Tongue (tissue), 1 donor: ENCODE measurements at regions not wholly inside any gene's neighbourhood (a gene's known extent, or its start where the extent isn't known, plus 50 kb on each side); places are given as distances from the start of the nearest gene placed in this dataset.
"Not testable (repeated sequence)": the region's sequence is repeated elsewhere in the genome, so short reads cannot be mapped to it uniquely, and the experiment has no call there.

Experiments
- DNase-seq: peaks from one replicate; pipeline ENCODE4 v3.0.0-alpha.2; 2015

DNA sequence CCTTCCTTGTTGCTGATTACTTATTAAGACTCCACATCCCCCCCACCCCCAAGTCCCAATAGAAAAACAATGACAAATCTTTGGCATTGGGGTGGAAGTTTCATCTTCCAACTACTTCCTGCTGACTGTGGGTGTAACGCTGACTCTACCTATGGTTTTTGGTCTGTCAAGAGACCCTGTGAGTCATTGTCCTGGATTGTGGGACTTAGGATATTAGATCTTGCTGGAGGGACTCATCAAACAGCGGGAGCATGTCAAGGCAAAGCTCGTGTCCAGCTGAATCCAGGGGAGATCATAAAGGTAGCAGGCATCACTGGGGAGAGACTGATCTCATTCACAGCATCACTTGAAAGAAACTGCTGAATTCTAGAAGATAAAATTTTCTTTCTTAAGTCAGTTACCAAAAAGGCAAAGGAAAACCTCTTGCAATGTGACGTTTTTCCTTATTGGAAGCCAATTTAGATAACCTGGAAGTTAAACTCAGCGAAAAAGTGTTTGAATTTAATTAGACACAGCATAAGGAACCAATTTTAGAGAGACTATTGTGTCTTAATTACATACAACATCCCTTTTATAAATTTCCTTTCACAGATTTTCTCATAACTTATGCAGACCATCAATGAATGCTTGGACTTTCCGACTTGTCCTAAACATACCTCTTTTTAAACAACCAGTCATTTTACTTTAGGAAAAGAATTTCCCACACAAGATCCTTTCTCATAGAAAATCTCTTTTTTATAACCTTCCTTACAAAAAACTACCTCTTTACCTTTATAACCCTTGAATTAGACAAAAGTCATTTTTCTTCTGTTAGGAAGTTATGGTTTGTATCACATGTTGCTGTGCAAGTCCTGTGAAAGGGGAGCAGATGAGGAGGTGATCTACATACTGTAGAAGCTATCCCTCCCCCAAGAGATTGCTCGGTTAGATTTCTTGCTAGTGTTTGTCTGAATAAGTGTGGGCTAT lies 94.6 kb upstream of the SCAF11 start:
- no peak for DNase-seq

DNA sequence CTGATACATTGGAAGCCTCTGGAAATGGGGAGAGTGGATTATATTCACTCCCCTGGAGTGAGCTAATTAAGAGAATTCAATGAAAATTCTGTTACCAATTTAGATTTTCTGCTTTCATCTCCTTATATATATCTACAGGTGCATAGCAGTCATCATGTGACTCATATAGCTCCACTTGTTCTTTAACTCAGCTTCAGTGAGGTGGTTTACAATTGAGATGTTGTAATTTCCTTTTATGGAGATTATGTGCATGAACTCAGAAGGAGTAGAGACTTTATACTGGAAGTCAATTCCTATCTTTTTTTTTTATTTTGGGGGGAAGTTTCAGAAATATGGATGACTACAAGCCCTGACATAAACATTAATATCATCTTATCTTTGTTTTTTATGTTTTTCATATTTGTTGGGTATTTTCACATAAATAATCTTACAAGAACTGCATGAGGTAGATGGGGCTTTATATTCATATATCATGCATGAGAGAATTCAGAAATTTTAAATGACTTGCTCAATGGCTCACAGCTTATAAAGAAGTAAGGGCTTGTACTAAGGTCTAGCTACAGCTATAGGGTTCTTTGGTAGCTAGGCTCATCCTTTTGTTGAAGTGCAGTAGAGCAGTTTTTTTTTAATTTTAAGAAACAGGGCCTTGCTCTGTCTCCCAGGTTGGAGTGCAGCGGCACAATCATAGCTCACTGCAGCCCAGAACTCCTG lies 92.3 kb upstream of the SCAF11 start:
- DNase-seq: no peak

DNA sequence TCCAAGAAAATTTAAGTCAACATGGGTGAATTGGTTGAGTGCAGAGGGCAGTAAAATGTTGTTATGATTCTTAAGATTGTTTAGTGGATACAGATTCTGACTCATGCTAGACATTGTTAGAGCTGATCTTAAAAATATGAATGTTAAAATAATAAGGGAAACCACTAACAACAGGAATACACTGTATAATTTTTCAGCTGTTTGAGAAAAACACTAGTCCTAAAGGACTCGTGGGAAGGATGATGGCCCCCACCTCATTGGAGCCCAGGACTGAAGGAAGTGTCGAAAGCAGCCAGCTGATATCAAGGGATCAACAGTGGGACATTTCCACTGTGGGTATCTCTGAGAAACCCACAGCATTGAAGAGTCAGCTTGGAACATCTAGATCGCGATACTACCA lies 82.9 kb upstream of the SCAF11 start:
- DNase-seq: no peak

DNA sequence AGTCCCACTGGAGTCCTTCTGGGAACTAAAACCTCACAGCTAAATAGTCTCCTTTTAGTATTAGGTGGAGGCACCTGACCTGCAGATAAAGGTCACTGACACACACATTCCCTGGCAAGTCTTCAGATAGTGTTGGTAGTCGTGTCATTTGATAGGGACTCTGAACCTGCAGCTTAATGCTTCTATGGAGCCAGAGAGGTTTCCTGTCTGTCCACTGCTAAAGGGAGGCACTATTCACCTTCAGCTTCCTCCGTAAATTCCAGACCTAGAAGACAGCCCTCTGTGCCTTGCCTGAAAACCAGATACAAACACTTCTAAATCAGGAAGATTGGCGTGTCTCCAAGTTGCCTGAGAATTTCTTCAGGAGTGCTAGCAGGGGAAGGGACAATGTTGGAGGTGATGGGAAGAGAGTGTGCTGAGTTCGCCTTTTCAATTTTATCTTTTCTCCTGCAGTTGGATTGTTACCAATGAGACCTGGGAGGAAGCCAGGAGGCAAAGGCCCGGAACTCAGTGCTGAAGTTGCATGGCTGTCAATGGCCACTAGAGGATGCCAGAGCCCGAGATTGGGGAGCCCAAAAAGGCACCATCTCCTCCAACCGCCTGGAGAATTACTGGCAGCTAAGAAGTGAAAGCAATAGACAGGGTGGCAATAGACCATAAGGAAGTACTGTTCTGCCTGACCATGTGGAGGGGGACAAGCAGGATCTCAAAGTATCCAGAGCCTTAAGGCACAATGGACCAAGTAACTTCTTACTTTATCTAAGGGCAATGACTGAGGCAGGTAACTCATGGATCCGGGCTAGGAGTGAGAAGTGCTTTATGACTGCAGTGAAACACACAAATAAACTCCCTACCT lies 81.6 kb upstream of the SCAF11 start:
- DNase-seq: peak; percentile 71

DNA sequence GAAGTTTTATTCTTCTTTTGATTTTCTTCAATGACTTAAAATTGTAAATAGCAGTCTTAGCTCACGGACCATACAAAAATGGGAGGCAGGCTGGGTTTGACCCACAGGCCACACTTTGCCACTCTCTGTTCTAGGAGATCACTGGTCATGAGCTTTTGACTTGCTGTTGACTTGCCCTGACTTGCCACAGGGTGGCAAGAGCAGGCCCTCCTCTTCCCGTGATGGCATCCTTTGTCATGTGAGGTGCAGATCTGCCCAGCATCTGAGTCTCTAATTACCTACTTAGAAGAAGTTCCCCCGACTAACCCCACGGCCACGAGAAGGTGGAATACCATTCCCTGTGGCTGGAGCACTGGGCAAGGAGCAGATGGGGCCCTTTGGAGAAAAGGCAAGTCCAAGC lies 81.0 kb upstream of the SCAF11 start:
- no peak for DNase-seq

DNA sequence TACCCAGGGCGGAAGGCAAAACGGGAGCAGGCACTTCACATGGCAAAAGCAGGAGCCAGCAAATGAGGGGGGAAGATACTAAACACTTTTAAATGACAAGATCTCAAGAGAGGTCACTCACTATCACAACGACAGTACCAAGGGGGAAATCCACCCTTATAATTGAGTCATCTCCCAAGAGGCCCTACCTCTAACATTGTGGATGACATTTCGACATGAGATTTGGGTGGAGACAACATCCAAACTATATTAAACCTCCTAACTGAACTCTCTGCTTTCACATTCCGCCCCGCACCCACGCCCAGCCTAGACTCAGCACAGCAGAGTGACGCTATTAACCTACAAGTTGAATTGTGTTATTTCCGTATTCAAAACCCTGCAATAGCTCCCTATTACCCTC lies 76.7 kb upstream of the SCAF11 start:
- DNase-seq: no peak

DNA sequence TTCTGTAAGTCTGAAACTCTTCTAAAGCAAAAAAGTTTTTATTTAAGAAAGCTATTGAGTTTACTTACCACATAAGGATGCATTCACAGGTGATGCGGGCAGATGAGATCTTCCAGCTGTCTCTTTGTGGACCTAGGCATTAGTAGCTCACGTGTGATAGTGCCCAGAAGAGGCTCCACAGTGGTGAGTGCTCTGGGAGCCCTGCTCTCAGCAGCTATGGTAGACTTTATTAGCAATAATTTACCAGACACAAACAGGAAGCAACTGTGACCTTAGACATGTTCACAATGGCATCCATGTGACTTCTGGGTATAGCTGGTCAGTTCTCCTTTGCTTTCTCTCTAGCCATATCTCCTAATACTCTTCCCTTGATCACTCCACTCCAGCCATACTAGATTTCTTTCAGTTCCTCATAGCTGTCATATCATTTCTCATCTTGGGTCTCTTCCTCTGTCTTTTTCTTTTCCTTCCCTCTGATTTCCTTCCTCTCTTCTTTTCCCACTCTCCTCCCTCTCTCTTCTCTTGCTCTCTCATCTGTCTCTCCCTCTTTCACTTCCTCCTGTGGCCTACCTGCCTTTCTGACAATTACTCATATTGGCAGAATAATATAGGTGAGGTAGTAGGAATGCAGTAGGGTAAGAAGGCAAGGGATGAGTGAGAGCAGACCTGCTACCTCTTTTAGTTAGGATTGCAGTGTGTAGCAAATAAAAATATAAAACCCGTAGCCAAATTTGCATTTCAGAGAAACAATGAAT lies 75.2 kb upstream of the SCAF11 start:
- DNase-seq: no peak

DNA sequence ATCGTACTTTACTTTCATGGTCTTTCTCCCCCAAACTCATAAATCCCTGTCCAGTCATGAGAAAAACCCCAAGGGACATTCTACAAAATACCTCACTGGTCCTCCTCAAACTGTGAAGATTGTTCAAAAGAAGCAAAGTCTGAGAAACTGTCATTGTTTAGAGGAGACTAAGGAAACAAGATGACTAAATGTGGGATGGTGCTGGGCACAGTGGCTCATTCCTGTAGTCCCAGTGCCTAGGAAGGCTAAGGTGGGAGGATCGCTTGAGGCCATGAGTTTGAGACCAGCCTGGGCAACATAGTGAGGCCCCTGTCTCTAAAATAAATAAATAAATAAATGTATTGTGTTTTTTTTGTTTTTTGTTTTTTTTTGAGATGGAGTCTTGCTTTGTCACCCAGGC lies 74.2 kb upstream of the SCAF11 start:
- no peak for DNase-seq

DNA sequence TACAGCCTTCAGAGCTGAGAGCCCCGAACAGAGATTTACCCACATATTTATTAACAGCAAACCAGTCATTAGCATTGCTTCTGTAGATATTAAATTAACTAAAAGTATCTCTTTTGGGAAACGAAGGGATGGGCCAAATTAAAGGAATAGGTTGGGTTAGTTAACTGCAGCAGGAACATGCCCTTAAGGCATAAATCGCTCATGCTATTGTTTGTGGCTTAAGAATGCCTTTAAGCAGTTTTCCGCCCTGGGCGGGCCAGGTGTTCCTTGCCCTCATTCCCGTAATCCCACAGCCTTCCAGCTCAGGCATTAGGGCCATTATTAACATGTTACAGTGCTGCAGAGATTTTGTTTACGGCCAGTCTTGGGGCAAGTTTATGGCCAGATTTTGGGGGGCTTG lies 68.3 kb upstream of the SCAF11 start:
- not testable (repeated sequence) for DNase-seq

DNA sequence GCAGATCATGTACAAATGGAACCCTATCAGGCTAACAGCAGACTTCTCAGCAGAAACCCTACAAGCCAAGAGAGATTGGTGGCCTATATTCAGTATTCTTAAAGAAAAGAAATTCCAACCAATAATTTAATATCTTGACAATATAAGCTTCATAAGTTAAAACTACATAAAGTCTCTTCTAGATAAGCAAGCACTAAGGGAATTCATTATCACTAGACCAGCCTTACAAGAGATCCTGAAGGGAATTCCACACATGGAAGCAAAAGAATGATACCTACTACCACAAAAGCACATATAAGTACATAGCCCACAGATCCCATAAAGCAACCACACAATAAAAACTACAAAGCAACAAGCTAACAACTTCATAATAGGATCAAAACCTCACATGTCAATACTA lies 60.4 kb upstream of the SCAF11 start:
- DNase-seq: no peak

DNA sequence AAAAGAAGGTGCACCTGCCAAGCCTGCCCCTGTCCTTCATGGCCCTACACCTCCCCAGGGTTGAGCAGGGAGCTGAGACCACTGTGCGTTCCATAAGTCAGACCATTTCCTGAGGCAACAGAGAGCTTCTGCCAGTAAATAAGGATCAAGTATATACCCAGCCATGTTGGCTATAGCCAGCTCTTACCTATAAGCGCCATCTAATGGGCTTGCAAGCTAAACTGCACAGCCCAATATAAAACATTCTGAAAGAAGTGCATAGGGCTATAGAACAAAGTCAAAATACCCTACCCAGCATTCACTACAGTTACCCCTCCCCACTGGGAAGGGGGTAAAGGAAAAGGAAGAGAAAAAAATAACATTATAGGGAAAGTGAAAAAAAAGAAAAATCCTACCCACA lies 59.3 kb upstream of the SCAF11 start:
- DNase-seq: no peak

DNA sequence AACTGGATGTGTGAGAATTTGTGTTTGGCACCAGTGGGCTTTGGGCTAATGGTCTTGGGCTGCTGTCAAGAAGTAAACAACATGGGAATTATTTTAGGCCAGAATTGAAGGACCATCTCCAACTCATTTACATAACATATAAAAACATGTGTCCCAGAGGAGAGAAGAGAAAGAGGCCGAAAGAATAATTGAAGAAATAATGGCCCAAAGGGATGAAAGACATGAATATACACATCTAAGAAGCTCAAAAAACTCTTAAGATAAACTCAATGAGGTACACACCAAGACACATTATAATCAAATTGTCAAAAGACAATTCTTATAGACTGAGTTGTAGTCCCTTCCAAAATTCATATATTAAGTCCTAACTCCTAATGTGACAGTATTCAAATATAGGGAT lies 56.1 kb upstream of the SCAF11 start:
- no peak for DNase-seq

DNA sequence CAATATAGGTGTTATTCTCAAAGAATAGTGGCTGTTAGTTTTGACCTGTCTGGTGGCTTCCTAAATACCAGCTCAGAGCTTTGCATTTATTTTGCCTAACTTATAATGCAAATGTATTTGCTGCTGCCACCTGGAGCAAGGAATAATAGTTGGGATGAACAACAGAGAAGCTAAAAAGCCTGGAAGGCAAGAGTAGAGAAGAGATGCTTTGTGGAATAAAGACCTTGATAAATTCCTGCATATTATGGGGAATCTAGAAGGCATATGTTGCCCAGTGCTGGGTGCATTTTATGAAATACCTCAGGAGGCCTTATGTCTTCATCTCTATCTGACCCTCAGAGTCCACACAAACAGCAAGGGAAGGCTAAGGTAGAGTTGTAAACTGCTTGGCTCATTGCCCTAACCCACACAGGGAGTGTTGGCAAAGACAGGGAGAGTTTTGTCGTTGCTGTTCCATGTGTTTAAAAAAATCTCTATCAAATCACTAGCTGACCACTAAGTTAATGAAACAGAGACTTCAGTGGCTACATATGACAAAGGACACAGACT lies 53.7 kb upstream of the SCAF11 start:
- DNase-seq: no peak
